LNCAP (cell line): ENCODE measurements at regions not wholly inside any gene's neighbourhood (a gene's known extent, or its start where the extent isn't known, plus 50 kb on each side); places are given as distances from the start of the nearest gene placed in this dataset.

ENCODE experiments used
- CTCF ChIP-seq: fragments of 450-650 bp; IDR thresholded peaks from 2 replicates; pipeline ENCODE4 v1.5.1; 2017; ENCODE audit warnings: mild to moderate bottlenecking

DNA sequence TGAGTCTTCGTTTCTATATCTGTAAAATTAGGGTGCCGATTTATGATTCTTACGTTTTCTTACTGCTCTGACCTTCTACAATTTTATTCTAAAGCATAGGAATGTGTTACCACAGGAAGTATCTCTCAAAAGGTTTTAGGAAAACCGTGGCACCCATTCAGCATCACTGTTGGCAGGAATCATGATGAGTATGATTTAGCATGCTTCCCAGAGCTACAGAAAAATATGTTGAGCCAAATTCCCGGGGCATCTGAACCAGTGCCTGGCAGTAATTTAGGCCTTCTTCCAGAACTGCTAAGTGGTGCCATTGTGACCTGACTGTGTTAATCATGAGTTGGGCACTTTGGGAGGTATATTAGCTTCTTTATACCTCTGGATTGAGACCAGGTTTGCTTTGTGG lies 605.0 kb upstream of the RAG2 start:
- no peak for TF ChIP-seq CTCF

- TF ChIP-seq CTCF, result no peak
These were observed 601.0 kb upstream of the RAG2 start for GRCh38 chr11:37199082-37199481.

DNA sequence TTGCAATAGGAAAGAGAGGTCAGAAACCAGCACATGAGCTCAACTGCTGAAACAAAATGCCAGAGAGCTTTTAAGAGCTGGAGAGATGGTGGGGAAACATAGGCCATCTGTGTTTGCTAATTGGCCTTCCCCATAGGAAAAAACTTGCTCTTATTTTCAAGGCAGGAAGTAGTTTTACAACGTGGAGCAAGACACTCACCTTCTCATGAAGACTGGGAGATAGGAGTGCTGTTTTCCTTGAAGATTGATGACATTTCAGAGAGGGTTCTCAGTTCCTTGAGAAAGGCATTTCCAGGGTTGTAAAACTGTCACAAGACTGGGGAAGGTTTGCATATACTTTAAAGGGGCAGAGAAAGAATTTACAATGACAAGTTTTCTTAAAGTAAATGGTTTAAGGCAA lies 586.3 kb upstream of the RAG2 start:
- no peak for TF ChIP-seq CTCF

DNA sequence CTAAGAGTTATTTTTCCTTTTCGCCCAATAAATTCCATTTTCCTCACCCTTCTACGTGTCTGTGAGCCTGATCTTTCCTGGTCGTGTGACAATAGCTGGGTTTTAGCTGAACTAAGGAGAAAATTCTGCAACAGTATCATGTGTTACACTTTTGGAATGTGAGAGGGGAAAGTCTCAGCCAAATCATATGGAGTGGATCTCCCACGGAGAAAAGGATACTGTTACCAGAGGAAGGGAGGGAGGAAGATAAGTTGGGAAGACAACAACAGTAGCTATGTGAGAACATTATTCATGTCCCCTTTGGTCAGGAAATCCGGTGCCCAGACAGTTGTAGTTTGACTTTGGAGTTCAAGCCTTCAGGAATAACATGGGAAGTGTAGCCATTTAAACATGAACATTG lies 584.0 kb upstream of the RAG2 start:
- no peak for TF ChIP-seq CTCF

DNA sequence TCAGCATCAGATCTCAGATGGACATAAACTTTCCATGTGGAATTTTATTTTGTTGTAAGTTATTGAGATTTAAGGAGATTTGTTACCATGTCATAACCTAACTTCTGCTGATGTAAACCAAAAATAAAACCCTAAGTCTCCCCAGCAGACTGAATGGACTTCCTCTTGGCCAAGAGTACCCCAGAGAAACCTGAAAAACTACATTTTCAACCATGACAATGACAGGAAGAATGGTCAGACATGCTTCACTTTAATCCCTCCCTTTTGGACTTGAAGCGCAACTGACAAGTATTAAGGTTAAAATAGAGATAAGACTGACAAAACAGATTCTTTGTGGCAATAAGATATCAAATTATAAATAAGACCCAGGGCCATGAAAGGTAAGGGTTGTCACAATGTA lies 579.7 kb upstream of the RAG2 start:
- no peak for TF ChIP-seq CTCF

- TF ChIP-seq CTCF, result no peak
These were observed 573.4 kb upstream of the RAG2 start for GRCh38 chr11:37171451-37171850.

- no peak for TF ChIP-seq CTCF
These were observed 572.3 kb upstream of the RAG2 start for GRCh38 chr11:37170311-37170710.

- TF ChIP-seq CTCF, result no peak
These were observed 544.6 kb upstream of the RAG2 start for GRCh38 chr11:37142591-37142990.
